GM23248 (cell line): ENCODE measurements at regions not wholly inside any gene's neighbourhood (a gene's known extent, or its start where the extent isn't known, plus 50 kb on each side); places are given as distances from the start of the nearest gene placed in this dataset.

Experiments
- EZH2 ChIP-seq: fragments of 200-600 bp; sonication (generic); IDR thresholded peaks from 2 replicates; pipeline ENCODE4 v1.6.1; 2018; ENCODE audit warnings: antibody characterized with exemption, mild to moderate bottlenecking; ENCODE audit not compliant: insufficient read depth, poor library complexity, severe bottlenecking
- EZH2phosphoT487 ChIP-seq: fragments of 200-600 bp; sonication (generic); IDR thresholded peaks from 2 replicates; pipeline ENCODE4 v1.6.1; 2018; ENCODE audit warnings: antibody characterized with exemption, moderate library complexity, mild to moderate bottlenecking, low read depth; ENCODE audit not compliant: insufficient read depth

GRCh38 chr20:62566771-62567170 lies 75.5 kb upstream of the SLCO4A1 start:
- TF ChIP-seq EZH2phosphoT487 = no peak
- no peak for TF ChIP-seq EZH2
